HT-29 (cell line): ENCODE measurements at regions not wholly inside any gene's neighbourhood (a gene's known extent, or its start where the extent isn't known, plus 50 kb on each side); places are given as distances from the start of the nearest gene placed in this dataset.
"Not testable (repeated sequence)": the region's sequence is repeated elsewhere in the genome, so short reads cannot be mapped to it uniquely, and the experiment has no call there.

Experiments used
- DNase-seq: peaks from one replicate; pipeline ENCODE4 v3.0.0-alpha.2; 2015; ENCODE audit warnings: low spot score

GRCh38 chr15:46091860-46092450 lies 457.1 kb downstream of the SQOR start:
- peak; percentile 75 for DNase-seq

- not testable (repeated sequence) for DNase-seq
These were observed 463.2 kb downstream of the SQOR start for GRCh38 chr15:46098006-46098405.

GRCh38 chr15:46110755-46111154 lies 475.9 kb downstream of the SQOR start:
- DNase-seq = no peak

- DNase-seq = no peak
These were observed 476.9 kb downstream of the SQOR start for GRCh38 chr15:46111730-46112129.

GRCh38 chr15:46117071-46117470 lies 482.2 kb downstream of the SQOR start:
- no peak for DNase-seq

- DNase-seq = no peak
These were observed 485.9 kb downstream of the SQOR start for GRCh38 chr15:46120713-46121112.

GRCh38 chr15:46121441-46121840 lies 486.6 kb downstream of the SQOR start:
- DNase-seq = no peak

- no peak for DNase-seq
These were observed 491.8 kb downstream of the SQOR start for GRCh38 chr15:46126581-46126980.

- DNase-seq = no peak
These were observed 492.6 kb downstream of the SQOR start for GRCh38 chr15:46127361-46127874.

- DNase-seq = no peak
These were observed 494.3 kb downstream of the SQOR start for GRCh38 chr15:46129145-46129544.

GRCh38 chr15:46131876-46132275 lies 497.0 kb downstream of the SQOR start:
- DNase-seq = no peak

GRCh38 chr15:46137443-46137842 lies 502.6 kb downstream of the SQOR start:
- no peak for DNase-seq

GRCh38 chr15:46146002-46146401 lies 511.2 kb downstream of the SQOR start:
- no peak for DNase-seq

- DNase-seq = no peak
These were observed 512.1 kb downstream of the SQOR start for GRCh38 chr15:46146915-46147314.

GRCh38 chr15:46151786-46152185 lies 517.0 kb downstream of the SQOR start:
- DNase-seq = no peak

- DNase-seq = no peak
These were observed 531.9 kb downstream of the SQOR start for GRCh38 chr15:46166750-46167149.

GRCh38 chr15:46170326-46170725 lies 535.5 kb downstream of the SQOR start:
- DNase-seq = no peak

GRCh38 chr15:46174122-46174521 lies 539.3 kb downstream of the SQOR start:
- DNase-seq = no peak

- DNase-seq = no peak
These were observed 542.4 kb downstream of the SQOR start for GRCh38 chr15:46177219-46177618.

- no peak for DNase-seq
These were observed 543.3 kb downstream of the SQOR start for GRCh38 chr15:46178138-46178537.

- no peak for DNase-seq
These were observed 572.5 kb downstream of the SQOR start for GRCh38 chr15:46207341-46207740.

- DNase-seq = no peak
These were observed 578.7 kb downstream of the SQOR start for GRCh38 chr15:46213551-46213950.

GRCh38 chr15:46222826-46223225 lies 588.0 kb downstream of the SQOR start:
- DNase-seq = no peak

GRCh38 chr15:46229263-46229662 lies 594.4 kb downstream of the SQOR start:
- DNase-seq = no peak
